WTC11 (cell line): ENCODE measurements at regions not wholly inside any gene's neighbourhood (a gene's known extent, or its start where the extent isn't known, plus 50 kb on each side); places are given as distances from the start of the nearest gene placed in this dataset.

Source experiments
- ATF2 ChIP-seq: sonication (generic); formaldehyde crosslinking; IDR thresholded peaks from 2 replicates; pipeline ENCODE4 v1.8.1; 2022; ENCODE audit warnings: low read depth, missing genetic modification reagents, borderline replicate concordance
- CBFB ChIP-seq: sonication (generic); formaldehyde crosslinking; IDR thresholded peaks from 2 replicates; pipeline ENCODE4 v1.8.1; 2022; ENCODE audit warnings: mild to moderate bottlenecking, low read depth, missing genetic modification reagents
- CTCF ChIP-seq: fragments of 200-600 bp; IDR thresholded peaks from 2 replicates; pipeline ENCODE4 v1.8.0; 2022; ENCODE audit warnings: antibody characterized with exemption
- FOXJ3 ChIP-seq: sonication (generic); formaldehyde crosslinking; IDR thresholded peaks from 2 replicates; pipeline ENCODE4 v1.9.0; 2021; ENCODE audit warnings: missing genetic modification reagents, mild to moderate bottlenecking, borderline replicate concordance
- GABPB1 ChIP-seq: sonication (generic); formaldehyde crosslinking; IDR thresholded peaks from 2 replicates; pipeline ENCODE4 v1.8.1; 2023; ENCODE audit warnings: mild to moderate bottlenecking, missing genetic modification reagents
- HMGXB4 ChIP-seq: sonication (generic); formaldehyde crosslinking; IDR thresholded peaks from 2 replicates; pipeline ENCODE4 v1.8.1; 2023; ENCODE audit warnings: mild to moderate bottlenecking, moderate library complexity, missing genetic modification reagents
- JUN ChIP-seq: sonication (generic); formaldehyde crosslinking; IDR thresholded peaks from 2 replicates; pipeline ENCODE4 v1.8.0; 2023; ENCODE audit warnings: mild to moderate bottlenecking, missing genetic modification reagents
- MAX ChIP-seq: sonication (generic); formaldehyde crosslinking; IDR thresholded peaks from 2 replicates; pipeline ENCODE4 v1.8.0; 2022; ENCODE audit warnings: mild to moderate bottlenecking, missing genetic modification reagents
- NR2C2 ChIP-seq: sonication (generic); formaldehyde crosslinking; IDR thresholded peaks from 2 replicates; pipeline ENCODE4 v1.8.0; 2022; ENCODE audit warnings: mild to moderate bottlenecking, missing genetic modification reagents
- SP1 ChIP-seq: sonication (generic); formaldehyde crosslinking; conservative IDR thresholded peaks from 2 replicates; pipeline ENCODE4 v1.8.1; 2022; ENCODE audit warnings: missing genetic modification reagents
- ZNF317 ChIP-seq: sonication (generic); formaldehyde crosslinking; IDR thresholded peaks from 2 replicates; pipeline ENCODE4 v1.8.1; 2023; ENCODE audit warnings: low read depth, mild to moderate bottlenecking, moderate library complexity, missing genetic modification reagents, borderline replicate concordance
- TF ChIP-seq, protein P1 (sequence below): fragments of 250-450 bp; sonication (Bioruptor Pico); conservative IDR thresholded peaks from 2 replicates; pipeline ENCODE4 v1.9.0; 2021; ENCODE audit warnings: mild to moderate bottlenecking
- TF ChIP-seq, protein P2 (sequence below): fragments of 250-450 bp; sonication (Bioruptor Pico); IDR thresholded peaks from 2 replicates; pipeline ENCODE4 v1.9.0; 2021; ENCODE audit warnings: mild to moderate bottlenecking
- TF ChIP-seq, protein P3 (sequence below): sonication (generic); formaldehyde crosslinking; IDR thresholded peaks from 2 replicates; pipeline ENCODE4 v1.8.0; 2022; ENCODE audit warnings: mild to moderate bottlenecking, missing genetic modification reagents

DNA sequence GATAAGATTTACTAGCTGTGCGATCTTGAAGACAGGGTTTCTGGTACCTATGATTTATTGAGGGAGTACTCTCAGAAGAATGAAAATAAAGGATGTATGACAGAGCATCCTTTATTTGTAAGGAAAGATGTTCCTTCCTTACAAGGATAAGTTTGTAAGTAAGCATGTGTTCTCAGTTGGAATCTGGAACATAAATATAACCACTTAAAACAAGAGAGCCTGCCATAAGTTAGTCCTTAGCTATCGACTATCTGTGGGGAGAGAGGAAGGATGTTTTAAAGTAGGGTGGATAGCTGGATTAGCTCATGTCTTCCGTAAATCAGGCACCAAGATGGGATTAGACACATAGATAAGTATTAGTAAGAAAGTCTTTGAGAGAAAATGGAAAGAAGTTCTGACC, 192.6 kb upstream of the CARD18 start:
- TF ChIP-seq JUN (CRISPR knock-in tag) (no peak), ATF2 (no peak), SP1 (CRISPR knock-in tag) (no peak), CTCF (no peak), MAX (no peak), HMGXB4 (no peak), ZNF317 (CRISPR knock-in tag) (no peak), GABPB1 (CRISPR knock-in tag) (no peak), CBFB (CRISPR knock-in tag) (no peak), FOXJ3 (CRISPR knock-in tag) (no peak), NR2C2 (no peak)
- TF ChIP-seq, protein P1, sequence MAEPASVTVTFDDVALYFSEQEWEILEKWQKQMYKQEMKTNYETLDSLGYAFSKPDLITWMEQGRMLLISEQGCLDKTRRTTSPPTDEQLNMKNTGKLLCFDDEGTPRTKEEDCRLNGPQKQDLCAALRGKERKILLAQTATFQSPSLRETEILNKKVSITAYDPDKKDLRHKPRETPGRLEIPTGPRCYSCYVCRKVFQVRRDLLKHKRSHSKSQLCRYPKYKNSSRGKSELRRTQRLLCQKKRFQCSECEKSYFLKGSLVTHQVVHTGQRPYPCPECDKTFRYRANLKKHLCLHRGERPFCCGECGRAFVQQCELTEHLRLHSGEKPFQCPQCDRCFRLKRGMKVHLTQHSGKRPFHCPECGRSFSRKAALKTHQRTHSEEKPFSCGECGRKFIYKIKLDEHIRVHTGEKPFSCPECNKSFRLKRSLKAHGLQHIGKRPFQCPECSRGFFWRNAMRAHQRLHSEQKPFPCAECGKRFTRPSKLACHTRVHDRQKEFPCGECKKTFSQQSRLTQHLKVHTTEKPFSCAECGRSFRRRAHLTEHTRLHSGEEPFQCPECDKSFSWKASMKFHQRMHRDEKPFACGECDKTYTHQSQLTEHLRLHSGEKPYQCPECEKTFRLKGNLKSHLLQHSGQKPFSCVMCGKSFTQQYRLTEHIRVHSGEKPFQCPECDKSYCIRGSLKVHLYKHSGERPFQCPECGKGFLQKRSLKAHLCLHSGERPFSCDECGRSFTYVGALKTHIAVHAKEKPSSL (CRISPR knock-in tag) = no peak
- TF ChIP-seq, protein P2, sequence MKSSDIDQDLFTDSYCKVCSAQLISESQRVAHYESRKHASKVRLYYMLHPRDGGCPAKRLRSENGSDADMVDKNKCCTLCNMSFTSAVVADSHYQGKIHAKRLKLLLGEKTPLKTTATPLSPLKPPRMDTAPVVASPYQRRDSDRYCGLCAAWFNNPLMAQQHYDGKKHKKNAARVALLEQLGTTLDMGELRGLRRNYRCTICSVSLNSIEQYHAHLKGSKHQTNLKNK = no peak
- TF ChIP-seq, protein P3, sequence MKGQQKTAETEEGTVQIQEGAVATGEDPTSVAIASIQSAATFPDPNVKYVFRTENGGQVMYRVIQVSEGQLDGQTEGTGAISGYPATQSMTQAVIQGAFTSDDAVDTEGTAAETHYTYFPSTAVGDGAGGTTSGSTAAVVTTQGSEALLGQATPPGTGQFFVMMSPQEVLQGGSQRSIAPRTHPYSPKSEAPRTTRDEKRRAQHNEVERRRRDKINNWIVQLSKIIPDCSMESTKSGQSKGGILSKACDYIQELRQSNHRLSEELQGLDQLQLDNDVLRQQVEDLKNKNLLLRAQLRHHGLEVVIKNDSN (CRISPR knock-in tag) = no peak
